ENCODE measurements at regions not wholly inside any gene's neighbourhood (a gene's known extent, or its start where the extent isn't known, plus 50 kb on each side); places are given as distances from the start of the nearest gene placed in this dataset.

- no peak for TF ChIP-seq CTCF (conservative IDR thresholded peaks at IDR 0.05; ENCODE audit: control insufficient read depth, insufficient read depth, low read depth, low read length)
- no peak overlapping the region for H3K4me3 ChIP-seq (ENCODE audit: control insufficient read depth, low read depth, low read length)
Measured at GRCh38 chr9:3018691-3019230, 174.9 kb upstream of the PUM3 start.

GRCh38 chr9:3018071-3018470, 174.2 kb upstream of the PUM3 start:
- H3K4me3 ChIP-seq (ENCODE audit: control insufficient read depth, low read depth, low read length): no peak overlapping the region
- no peak for TF ChIP-seq CTCF (conservative IDR thresholded peaks at IDR 0.05; ENCODE audit: control insufficient read depth, insufficient read depth, low read depth, low read length)
- DNase-seq (ENCODE audit: low read depth): no peak

More at GRCh38 chr9:3018691-3019230, 174.9 kb upstream of the PUM3 start:
- DNase-seq (ENCODE audit: low read depth): no peak

- TF ChIP-seq CTCF (conservative IDR thresholded peaks at IDR 0.05; ENCODE audit: control insufficient read depth, insufficient read depth, low read depth, low read length): no peak
- no peak for DNase-seq (ENCODE audit: low read depth)
- no peak overlapping the region for H3K4me3 ChIP-seq (ENCODE audit: control insufficient read depth, low read depth, low read length)
Measured at GRCh38 chr9:3014178-3014577, 170.3 kb upstream of the PUM3 start.

- TF ChIP-seq CTCF (conservative IDR thresholded peaks at IDR 0.05; ENCODE audit: control insufficient read depth, insufficient read depth, low read depth, low read length): no peak
- DNase-seq (ENCODE audit: low read depth): no peak
- H3K4me3 ChIP-seq (ENCODE audit: control insufficient read depth, low read depth, low read length): no peak overlapping the region
Measured at GRCh38 chr9:3012842-3013241, 168.9 kb upstream of the PUM3 start.

- no peak for TF ChIP-seq CTCF (conservative IDR thresholded peaks at IDR 0.05; ENCODE audit: control insufficient read depth, insufficient read depth, low read depth, low read length)
- no peak overlapping the region for H3K4me3 ChIP-seq (ENCODE audit: control insufficient read depth, low read depth, low read length)
- DNase-seq (ENCODE audit: low read depth): no peak
Measured at GRCh38 chr9:3012245-3012644, 168.3 kb upstream of the PUM3 start.

- H3K4me3 ChIP-seq (ENCODE audit: control insufficient read depth, low read depth, low read length): no peak overlapping the region
- TF ChIP-seq CTCF (conservative IDR thresholded peaks at IDR 0.05; ENCODE audit: control insufficient read depth, insufficient read depth, low read depth, low read length): no peak
- no peak for DNase-seq (ENCODE audit: low read depth)
Measured at GRCh38 chr9:3008091-3008490, 164.2 kb upstream of the PUM3 start.

- no peak for TF ChIP-seq CTCF (conservative IDR thresholded peaks at IDR 0.05; ENCODE audit: control insufficient read depth, insufficient read depth, low read depth, low read length)
- H3K4me3 ChIP-seq (ENCODE audit: control insufficient read depth, low read depth, low read length): no peak overlapping the region
- DNase-seq (ENCODE audit: low read depth): no peak
Measured at GRCh38 chr9:3007326-3007725, 163.4 kb upstream of the PUM3 start.
